SK-N-SH (cell line): ENCODE measurements at regions not wholly inside any gene's neighbourhood (a gene's known extent, or its start where the extent isn't known, plus 50 kb on each side); places are given as distances from the start of the nearest gene placed in this dataset.

Source experiments
- CTCF ChIA-PET: fragments of 300-600, 350-600 bp; formaldehyde crosslinking; extraction: SDS; loops from one replicate; lab custom pipeline; 2021; lab: Yijun Ruan, JAX
- POLR2A ChIA-PET: fragments of 350-600 bp; sonication (Branson Sonifier 250); formaldehyde crosslinking; extraction: SDS; loops from one replicate; lab custom pipeline; 2020; ENCODE audit warnings: antibody characterized with exemption, inconsistent platforms; lab: Yijun Ruan, JAX
- DNase-seq: peaks from one replicate; pipeline ENCODE4 v3.0.0; 2012
- H2AFZ ChIP-seq: fragments of 200-600 bp; sonication (generic); 2 replicates; pipeline ENCODE4 v1.8.1; 2016; ENCODE audit warnings: antibody characterized with exemption, mild to moderate bottlenecking, low read depth
- H3F3A ChIP-seq: fragments of 200-600 bp; sonication (generic); replicated peaks from 2 replicates; pipeline ENCODE3; 2016; ENCODE audit warnings: antibody characterized with exemption, mild to moderate bottlenecking; ENCODE audit not compliant: insufficient read depth
- H3K27ac ChIP-seq, 2 experiments: fragments of 200-500 bp in 1 of 2; fragments of 200-600 bp in 1 of 2; sonication (Bioruptor generic) in 1 of 2; sonication (generic), shearing (Covaris generic) in 1 of 2; 2 replicates each; pipeline versions ENCODE4 v1.5.1 to v1.6.1; 2014 to 2016; ENCODE audit warnings: low read depth in 2 of 2, inconsistent platforms in 1 of 2, low read length in 1 of 2, mild to moderate bottlenecking in 1 of 2, mixed read lengths in 1 of 2
- H3K27me3 ChIP-seq: fragments of 200-600 bp; sonication (generic), shearing (Covaris generic); 2 replicates; pipeline ENCODE4 v1.6.1; 2016; ENCODE audit warnings: mixed run types; ENCODE audit not compliant: insufficient read depth
- H3K36me3 ChIP-seq, 2 experiments: fragments of 200-500 bp in 1 of 2; fragments of 200-600 bp in 1 of 2; sonication (Bioruptor generic) in 1 of 2; sonication (generic) in 1 of 2; replicated peaks in 1 of 2; 2 replicates each; pipeline versions ENCODE3 to v1.5.1; 2014 to 2016; ENCODE audit warnings: low read length in 1 of 2, mild to moderate bottlenecking in 1 of 2; ENCODE audit not compliant: insufficient read depth in 2 of 2, control insufficient read depth in 1 of 2
- H3K4me1 ChIP-seq, 2 experiments: fragments of 200-500 bp in 1 of 2; fragments of 200-600 bp in 1 of 2; sonication (Bioruptor generic) in 1 of 2; sonication (generic), shearing (Covaris generic) in 1 of 2; 2 replicates each; pipeline versions ENCODE4 v1.5.1 to v1.6.1; 2014 to 2016; ENCODE audit warnings: low read depth in 1 of 2, low read length in 1 of 2, mixed run types in 1 of 2; ENCODE audit not compliant: insufficient read depth in 2 of 2, control insufficient read depth in 1 of 2
- H3K4me2 ChIP-seq: fragments of 200-600 bp; sonication (generic), shearing (Covaris generic); 2 replicates; pipeline ENCODE4 v1.6.1; 2017; ENCODE audit warnings: mixed run types
- H3K4me3 ChIP-seq, 2 experiments: fragments of 200-500 bp in 1 of 2; fragments of 200-600 bp in 1 of 2; sonication (Bioruptor generic) in 1 of 2; sonication (generic), shearing (Covaris generic) in 1 of 2; 2 replicates each; pipeline versions ENCODE4 v1.5.1 to v1.8.1; 2014 to 2016; ENCODE audit warnings: low read depth in 2 of 2, inconsistent platforms in 1 of 2, low read length in 1 of 2, mild to moderate bottlenecking in 1 of 2, mixed read lengths in 1 of 2, moderate library complexity in 1 of 2
- H3K79me2 ChIP-seq: fragments of 200-600 bp; sonication (generic); 2 replicates; pipeline ENCODE4 v1.8.1; 2017; ENCODE audit warnings: mild to moderate bottlenecking; ENCODE audit not compliant: insufficient read depth
- H3K9ac ChIP-seq: fragments of 200-600 bp; sonication (generic); 2 replicates; pipeline ENCODE4 v1.6.1; 2017; ENCODE audit warnings: mixed run types
- H3K9me2 ChIP-seq: fragments of 200-600 bp; sonication (generic); 2 replicates; pipeline ENCODE4 v1.6.1; 2017; ENCODE audit warnings: mixed run types
- H3K9me3 ChIP-seq: fragments of 200-600 bp; sonication (generic); 2 replicates; pipeline ENCODE4 v1.6.1; 2017; ENCODE audit warnings: mixed run types, mild to moderate bottlenecking, moderate library complexity
- H4K20me1 ChIP-seq: fragments of 200-600 bp; sonication (generic); 2 replicates; pipeline ENCODE4 v1.6.1; 2017; ENCODE audit warnings: mild to moderate bottlenecking, mixed run types; ENCODE audit not compliant: insufficient read depth
- CHD2 ChIP-seq: fragments of 150-350 bp; IDR thresholded peaks from 2 replicates; pipeline ENCODE4 v1.6.1; 2018; ENCODE audit warnings: low read length; ENCODE audit not compliant: partially characterized antibody
- EP300 ChIP-seq, 2 experiments: IDR thresholded peaks; 2 replicates each; pipeline versions ENCODE4 v1.4.0 to v1.6.1; 2012; ENCODE audit warnings: borderline replicate concordance in 1 of 2, low read depth in 1 of 2, low read length in 1 of 2
- EZH2phosphoT487 ChIP-seq: fragments of 200-600 bp; sonication (generic); IDR thresholded peaks from 2 replicates; pipeline ENCODE4 v1.6.1; 2017; ENCODE audit warnings: low read depth, mixed run types, mild to moderate bottlenecking, antibody characterized with exemption, moderate library complexity, borderline replicate concordance
- FOSL2 ChIP-seq: IDR thresholded peaks from 2 replicates; pipeline ENCODE4 v1.4.0; 2012; ENCODE audit warnings: low read depth, mild to moderate bottlenecking, moderate library complexity, borderline replicate concordance
- FOXM1 ChIP-seq: IDR thresholded peaks from 2 replicates; pipeline ENCODE4 v1.4.0; 2012; ENCODE audit warnings: low read depth, mild to moderate bottlenecking
- GABPA ChIP-seq: IDR thresholded peaks from 2 replicates; pipeline ENCODE4 v1.4.0; 2012; ENCODE audit warnings: low read depth, mild to moderate bottlenecking
- JUND ChIP-seq: IDR thresholded peaks from 2 replicates; pipeline ENCODE4 v1.4.0; 2012
- MXI1 ChIP-seq: IDR thresholded peaks from 2 replicates; pipeline ENCODE4 v1.6.1; 2012; ENCODE audit warnings: mild to moderate bottlenecking, low read depth, low read length, improper control_type of control experiment
- POLR2AphosphoS5 ChIP-seq: IDR thresholded peaks from 2 replicates; pipeline ENCODE4 v1.6.1; 2012; ENCODE audit warnings: low read depth, low read length
- RCOR1 ChIP-seq: fragments of 150-350 bp; IDR thresholded peaks from 2 replicates; pipeline ENCODE4 v1.6.1; 2017; ENCODE audit warnings: antibody characterized with exemption, low read length
- RFX5 ChIP-seq: IDR thresholded peaks from 2 replicates; pipeline ENCODE4 v1.6.1; 2012; ENCODE audit warnings: mild to moderate bottlenecking, improper control_type of control experiment, low read length
- SIN3A ChIP-seq: IDR thresholded peaks from 2 replicates; pipeline ENCODE4 v1.6.1; 2012; ENCODE audit warnings: low read depth, mild to moderate bottlenecking, low read length, moderate library complexity, borderline replicate concordance
- TAF1 ChIP-seq: IDR thresholded peaks from 2 replicates; pipeline ENCODE4 v1.6.1; 2012; ENCODE audit warnings: low read depth, mild to moderate bottlenecking, low read length, moderate library complexity, borderline replicate concordance
- TEAD4 ChIP-seq: IDR thresholded peaks from 2 replicates; pipeline ENCODE4 v1.4.0; 2012; ENCODE audit warnings: mild to moderate bottlenecking, borderline replicate concordance; ENCODE audit not compliant: insufficient read depth
- YY1 ChIP-seq: IDR thresholded peaks from 2 replicates; pipeline ENCODE4 v1.4.0; 2012; ENCODE audit warnings: low read depth, mild to moderate bottlenecking
- WGBS: methylation state at CpG from one replicate; pipeline ENCODE4 v1.1.6; 2017; ENCODE audit warnings: low lambda C conversion rate; 5-methylcytosine and 5-hydroxymethylcytosine counted together
- TF ChIP-seq, protein P1 (sequence below): IDR thresholded peaks from 2 replicates; pipeline ENCODE4; 2012
- TF ChIP-seq, protein P2 (sequence below): IDR thresholded peaks from 2 replicates; pipeline ENCODE4 v1.6.1; 2012; ENCODE audit warnings: mild to moderate bottlenecking, low read depth, low read length, moderate library complexity

DNA sequence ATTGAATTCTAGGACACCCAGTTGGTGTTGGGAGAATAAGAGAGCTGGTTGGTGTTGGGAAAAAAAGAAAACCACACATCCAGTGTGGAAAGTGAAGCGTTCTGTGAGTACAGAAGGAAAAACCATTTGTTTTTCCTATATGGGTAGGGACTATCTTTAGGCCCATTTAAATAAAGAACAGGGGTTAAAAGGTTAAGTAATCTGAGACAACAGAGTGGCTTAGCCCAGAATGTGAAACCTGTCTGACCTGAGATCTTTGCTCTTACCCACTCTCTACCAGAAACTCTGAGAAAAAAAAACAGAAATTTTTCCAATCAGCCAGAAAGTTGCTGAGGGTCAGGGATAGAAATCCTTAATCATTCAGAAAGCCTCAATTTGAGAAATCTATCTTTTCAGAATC, 59.8 kb upstream of the LRRC55 start:
- Histone ChIP-seq H3K9me3 (no peaks in the 10 kb centered on the region), H3K27me3 (no peaks in the 10 kb centered on the region), H3F3A (no peaks in the 10 kb centered on the region), H3K4me2 (no peak overlapping the region), H3K9me2 (no peaks in the 10 kb centered on the region), H2AFZ (no peak overlapping the region), H3K4me3 (no peak overlapping the region), H3K9ac (no peak overlapping the region), H3K36me3 (no peaks in the 10 kb centered on the region), H3K27ac (no peak overlapping the region), H3K4me1 (no peaks in the 10 kb centered on the region), H4K20me1 (no peaks in the 10 kb centered on the region), H3K79me2 (no peaks in the 10 kb centered on the region)
- CTCF ChIA-PET, result interaction anchor here (0.9 to 12.6 kb wide), 4 partner anchors 8 to 281 kb away, joined by 3 to 125 read pairs (median 4); no protein-coding TSS in a partner anchor
- POLR2A ChIA-PET, result no interaction called here
- no peak for TF ChIP-seq GABPA
- TF ChIP-seq MXI1, result no peak
- no peak for TF ChIP-seq JUND
- TF ChIP-seq RCOR1, result no peak
- no peak for TF ChIP-seq EZH2phosphoT487
- TF ChIP-seq FOXM1, result no peak
- TF ChIP-seq, protein P1, sequence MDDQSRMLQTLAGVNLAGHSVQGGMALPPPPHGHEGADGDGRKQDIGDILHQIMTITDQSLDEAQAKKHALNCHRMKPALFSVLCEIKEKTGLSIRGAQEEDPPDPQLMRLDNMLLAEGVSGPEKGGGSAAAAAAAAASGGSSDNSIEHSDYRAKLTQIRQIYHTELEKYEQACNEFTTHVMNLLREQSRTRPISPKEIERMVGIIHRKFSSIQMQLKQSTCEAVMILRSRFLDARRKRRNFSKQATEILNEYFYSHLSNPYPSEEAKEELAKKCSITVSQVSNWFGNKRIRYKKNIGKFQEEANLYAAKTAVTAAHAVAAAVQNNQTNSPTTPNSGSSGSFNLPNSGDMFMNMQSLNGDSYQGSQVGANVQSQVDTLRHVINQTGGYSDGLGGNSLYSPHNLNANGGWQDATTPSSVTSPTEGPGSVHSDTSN, result no peak
- no peak for TF ChIP-seq TAF1
- TF ChIP-seq, protein P2, sequence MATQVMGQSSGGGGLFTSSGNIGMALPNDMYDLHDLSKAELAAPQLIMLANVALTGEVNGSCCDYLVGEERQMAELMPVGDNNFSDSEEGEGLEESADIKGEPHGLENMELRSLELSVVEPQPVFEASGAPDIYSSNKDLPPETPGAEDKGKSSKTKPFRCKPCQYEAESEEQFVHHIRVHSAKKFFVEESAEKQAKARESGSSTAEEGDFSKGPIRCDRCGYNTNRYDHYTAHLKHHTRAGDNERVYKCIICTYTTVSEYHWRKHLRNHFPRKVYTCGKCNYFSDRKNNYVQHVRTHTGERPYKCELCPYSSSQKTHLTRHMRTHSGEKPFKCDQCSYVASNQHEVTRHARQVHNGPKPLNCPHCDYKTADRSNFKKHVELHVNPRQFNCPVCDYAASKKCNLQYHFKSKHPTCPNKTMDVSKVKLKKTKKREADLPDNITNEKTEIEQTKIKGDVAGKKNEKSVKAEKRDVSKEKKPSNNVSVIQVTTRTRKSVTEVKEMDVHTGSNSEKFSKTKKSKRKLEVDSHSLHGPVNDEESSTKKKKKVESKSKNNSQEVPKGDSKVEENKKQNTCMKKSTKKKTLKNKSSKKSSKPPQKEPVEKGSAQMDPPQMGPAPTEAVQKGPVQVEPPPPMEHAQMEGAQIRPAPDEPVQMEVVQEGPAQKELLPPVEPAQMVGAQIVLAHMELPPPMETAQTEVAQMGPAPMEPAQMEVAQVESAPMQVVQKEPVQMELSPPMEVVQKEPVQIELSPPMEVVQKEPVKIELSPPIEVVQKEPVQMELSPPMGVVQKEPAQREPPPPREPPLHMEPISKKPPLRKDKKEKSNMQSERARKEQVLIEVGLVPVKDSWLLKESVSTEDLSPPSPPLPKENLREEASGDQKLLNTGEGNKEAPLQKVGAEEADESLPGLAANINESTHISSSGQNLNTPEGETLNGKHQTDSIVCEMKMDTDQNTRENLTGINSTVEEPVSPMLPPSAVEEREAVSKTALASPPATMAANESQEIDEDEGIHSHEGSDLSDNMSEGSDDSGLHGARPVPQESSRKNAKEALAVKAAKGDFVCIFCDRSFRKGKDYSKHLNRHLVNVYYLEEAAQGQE, result no peak
- TF ChIP-seq SIN3A, result no peak
- TF ChIP-seq TEAD4, result no peak
- no peak for TF ChIP-seq FOSL2
- no peak for TF ChIP-seq POLR2AphosphoS5
- no peak for TF ChIP-seq YY1
- no peak for TF ChIP-seq EP300 (IDR thresholded peaks at IDR 0.05; ENCODE audit: borderline replicate concordance in 1 of 2, low read depth in 1 of 2, low read length in 1 of 2)
- no peak for TF ChIP-seq RFX5
- TF ChIP-seq CHD2, result no peak
- DNase-seq, result no peak
- 48% methylated on average over 1 of the region's 1 CpG for WGBS
